Omental fat pad (tissue), 3 donors: ENCODE measurements at regions not wholly inside any gene's neighbourhood (a gene's known extent, or its start where the extent isn't known, plus 50 kb on each side); places are given as distances from the start of the nearest gene placed in this dataset.

Experiments used
- ATAC-seq: fragments of 150-250 bp; one replicate; pipeline ENCODE4 v1.9.1; 2016; ENCODE audit warnings: mild to moderate bottlenecking, moderate library complexity; ENCODE audit not compliant: low FRiP score
- DNase-seq: peaks from one replicate; pipeline ENCODE4 v3.0.0-alpha.2; 2019; ENCODE audit warnings: low spot score
- TF ChIP-seq, protein P1 (sequence below), 3 donors: fragments of 450-650 bp; IDR thresholded peaks; one replicate each; pipeline ENCODE4 v1.5.1; 2016 to 2017; ENCODE audit warnings: antibody characterized with exemption in 3 of 3, mild to moderate bottlenecking in 3 of 3, moderate library complexity in 2 of 3

- DNase-seq (no peak), ATAC-seq (no peak)
- TF ChIP-seq, protein P1, sequence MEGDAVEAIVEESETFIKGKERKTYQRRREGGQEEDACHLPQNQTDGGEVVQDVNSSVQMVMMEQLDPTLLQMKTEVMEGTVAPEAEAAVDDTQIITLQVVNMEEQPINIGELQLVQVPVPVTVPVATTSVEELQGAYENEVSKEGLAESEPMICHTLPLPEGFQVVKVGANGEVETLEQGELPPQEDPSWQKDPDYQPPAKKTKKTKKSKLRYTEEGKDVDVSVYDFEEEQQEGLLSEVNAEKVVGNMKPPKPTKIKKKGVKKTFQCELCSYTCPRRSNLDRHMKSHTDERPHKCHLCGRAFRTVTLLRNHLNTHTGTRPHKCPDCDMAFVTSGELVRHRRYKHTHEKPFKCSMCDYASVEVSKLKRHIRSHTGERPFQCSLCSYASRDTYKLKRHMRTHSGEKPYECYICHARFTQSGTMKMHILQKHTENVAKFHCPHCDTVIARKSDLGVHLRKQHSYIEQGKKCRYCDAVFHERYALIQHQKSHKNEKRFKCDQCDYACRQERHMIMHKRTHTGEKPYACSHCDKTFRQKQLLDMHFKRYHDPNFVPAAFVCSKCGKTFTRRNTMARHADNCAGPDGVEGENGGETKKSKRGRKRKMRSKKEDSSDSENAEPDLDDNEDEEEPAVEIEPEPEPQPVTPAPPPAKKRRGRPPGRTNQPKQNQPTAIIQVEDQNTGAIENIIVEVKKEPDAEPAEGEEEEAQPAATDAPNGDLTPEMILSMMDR (IDR thresholded peaks at IDR 0.05), result no peak
Measured at GRCh38 chr15:36175186-36175740, 404.2 kb upstream of the CDIN1 start.

GRCh38 chr15:36175741-36176291, 403.6 kb upstream of the CDIN1 start:
- TF ChIP-seq, protein P1 (IDR thresholded peaks at IDR 0.05), result no peak
- no peak for DNase-seq
- ATAC-seq, result no peak

GRCh38 chr15:36177590-36178302, 401.7 kb upstream of the CDIN1 start:
- ATAC-seq, result no peak
- TF ChIP-seq, protein P1 (IDR thresholded peaks at IDR 0.05), result no peak
- no peak for DNase-seq

DNA sequence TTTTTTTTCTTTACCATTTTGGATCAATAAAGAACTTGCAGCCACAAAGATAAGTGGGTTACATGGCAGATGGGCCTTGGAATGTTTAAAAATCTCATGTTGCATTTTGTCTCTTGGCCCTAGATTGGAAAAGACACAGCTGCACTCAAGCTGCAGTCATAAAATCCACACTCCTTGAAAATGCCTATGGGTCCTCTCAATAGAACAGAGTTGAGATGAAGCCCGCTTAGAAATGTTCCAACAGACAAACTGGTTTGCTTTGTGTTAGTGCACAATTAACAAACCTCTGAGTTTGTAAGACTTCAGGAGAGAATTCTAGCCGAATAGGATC, 401.2 kb upstream of the CDIN1 start:
- TF ChIP-seq, protein P1 (IDR thresholded peaks at IDR 0.05), result no peak
- no peak for ATAC-seq
- no peak for DNase-seq

GRCh38 chr15:36183201-36183600, 396.2 kb upstream of the CDIN1 start:
- ATAC-seq (no peak), DNase-seq (no peak)
- TF ChIP-seq, protein P1 (IDR thresholded peaks at IDR 0.05), result no peak

DNA sequence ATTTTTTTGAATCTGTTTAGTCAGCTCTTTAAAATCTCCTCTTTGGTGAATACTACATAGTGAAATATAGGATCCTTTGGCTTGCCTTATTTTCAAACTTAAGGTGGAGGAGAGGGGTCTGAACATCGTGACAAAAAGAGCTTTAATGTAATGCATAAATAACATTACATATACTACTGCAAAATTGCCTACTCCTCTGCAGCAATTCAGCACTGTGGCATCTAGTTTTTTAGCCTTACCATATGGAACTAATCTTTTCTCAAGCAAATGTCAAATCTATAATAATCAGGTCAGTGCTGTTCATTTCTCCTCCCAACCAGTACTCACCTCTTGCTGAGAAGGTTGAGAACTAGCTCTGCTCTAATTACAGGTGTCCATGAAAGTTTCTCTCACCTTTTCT, 394.0 kb upstream of the CDIN1 start:
- no peak for DNase-seq

More for the DNA sequence above, 394.0 kb upstream of the CDIN1 start:
- TF ChIP-seq, protein P1 (IDR thresholded peaks at IDR 0.05), result no peak
- no peak for ATAC-seq
